Kidney glomerular epithelial cell (primary cell): ENCODE measurements at regions not wholly inside any gene's neighbourhood (a gene's known extent, or its start where the extent isn't known, plus 50 kb on each side); places are given as distances from the start of the nearest gene placed in this dataset.
"Not testable (repeated sequence)": the region's sequence is repeated elsewhere in the genome, so short reads cannot be mapped to it uniquely, and the experiment has no call there.

Source experiments
- DNase-seq: peaks from one replicate; lab custom pipeline; 2025; lab: John Stamatoyannopoulos, UW

DNA sequence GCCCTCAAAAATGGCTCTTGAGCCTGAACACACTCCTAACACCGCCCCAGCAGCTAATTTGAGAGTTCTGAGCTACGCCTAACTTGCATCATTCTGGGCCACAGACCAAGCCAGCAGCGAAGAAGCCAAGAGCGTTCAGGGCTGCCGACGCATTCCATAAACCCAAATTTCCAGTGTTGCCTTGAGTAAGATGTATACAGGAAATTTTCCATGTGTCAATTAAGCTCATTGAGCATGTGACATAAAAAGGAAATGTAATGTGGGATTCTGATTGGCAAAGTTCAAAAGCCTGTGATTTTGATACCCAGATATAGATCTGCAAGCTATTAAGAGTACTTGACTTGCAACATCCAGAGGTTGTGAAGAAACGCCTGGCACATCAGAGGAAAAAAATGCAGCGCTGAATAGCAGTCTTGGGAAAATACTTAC is 148.6 kb upstream of the NR2F2 start:
- no peak for DNase-seq

DNA sequence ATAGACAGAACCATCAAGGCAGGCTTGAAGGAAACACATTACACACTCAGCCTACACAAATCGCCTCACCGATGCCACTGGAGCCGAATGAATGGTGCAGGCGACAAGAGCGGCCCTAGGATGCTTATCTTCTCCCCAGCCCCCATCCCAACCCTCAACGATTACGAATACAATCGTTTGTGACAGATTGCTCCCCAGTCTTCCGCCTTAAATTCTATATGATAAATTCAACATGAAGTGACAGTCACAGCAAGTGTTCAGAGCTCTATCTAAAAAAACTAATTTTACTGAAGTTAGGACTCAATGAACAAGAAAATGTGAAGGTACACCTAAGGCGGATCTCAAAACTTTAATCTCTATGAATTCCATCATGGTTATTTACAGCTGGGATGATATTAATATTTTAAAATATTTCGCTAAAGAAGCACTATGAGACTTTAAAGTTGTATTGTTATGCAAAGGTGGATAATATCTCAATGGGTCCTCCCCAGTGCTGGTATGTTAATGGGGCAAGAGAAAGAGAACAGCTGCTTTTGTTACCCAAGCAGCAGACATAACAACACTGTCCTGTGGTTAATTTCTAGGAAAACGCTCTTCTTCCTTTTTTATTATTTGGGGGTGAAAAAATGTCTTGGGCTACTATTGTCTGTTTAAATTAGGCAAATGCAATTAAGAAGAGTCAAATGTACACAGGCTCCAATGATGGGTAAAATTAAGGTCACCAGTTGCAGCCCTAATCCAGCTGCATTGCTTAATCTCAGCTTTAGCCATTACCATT is 147.6 kb upstream of the NR2F2 start:
- DNase-seq, result no peak

DNA sequence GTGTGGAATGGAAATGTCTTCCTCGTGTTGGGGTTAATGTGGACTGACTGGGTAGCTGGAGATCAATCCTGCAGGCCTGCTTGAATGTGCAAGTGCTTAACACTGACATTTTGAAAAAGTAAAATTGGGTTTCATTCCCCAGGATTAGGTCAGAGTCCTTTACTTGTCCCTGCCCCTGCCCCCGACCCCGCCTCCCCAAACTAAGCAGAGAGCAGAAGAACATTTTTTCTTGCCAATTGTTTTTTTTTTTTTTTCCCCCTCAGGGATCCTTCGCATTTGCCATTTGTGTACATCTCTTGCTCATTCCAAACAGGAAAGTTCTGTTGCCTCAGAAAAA is 147.0 kb upstream of the NR2F2 start:
- no peak for DNase-seq

DNA sequence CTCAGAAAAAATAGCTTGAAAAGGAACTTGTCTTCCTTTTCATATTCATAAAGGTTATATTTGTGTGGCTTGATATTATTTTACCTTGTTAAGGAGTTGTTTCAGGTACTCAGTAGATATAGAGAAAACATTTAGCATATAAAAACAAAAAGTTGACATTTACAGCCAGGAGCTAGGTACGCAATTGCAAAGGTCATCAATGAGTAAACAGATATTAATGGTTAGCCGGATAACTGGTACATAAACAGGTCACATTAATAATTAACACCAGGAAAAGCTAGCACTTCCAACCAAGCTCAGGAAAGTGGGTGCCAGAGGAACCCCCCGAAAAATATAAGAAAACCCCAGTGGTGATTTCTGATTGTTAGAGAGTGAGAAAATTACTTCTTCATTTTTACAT is 146.6 kb upstream of the NR2F2 start:
- DNase-seq, result no peak

DNA sequence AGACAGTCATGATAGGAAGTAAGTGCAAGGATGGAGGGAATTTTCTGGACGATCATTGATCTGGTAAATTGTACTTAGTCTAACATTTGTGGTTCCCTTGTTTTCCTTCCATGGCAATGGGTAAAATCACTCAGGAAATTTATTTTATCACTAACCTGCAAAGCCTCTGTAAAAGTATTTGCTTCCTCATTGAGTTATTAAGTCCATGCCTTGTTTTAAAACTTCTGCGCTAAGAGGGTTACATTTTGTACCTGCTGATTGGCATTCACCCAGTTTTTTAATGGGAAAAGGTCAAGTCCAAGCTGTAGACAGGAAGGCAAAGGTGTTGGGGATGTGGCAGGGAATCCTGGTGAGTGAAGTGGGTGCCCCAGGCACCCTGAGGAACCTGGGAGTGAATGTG is 146.2 kb upstream of the NR2F2 start:
- DNase-seq, result no peak

DNA sequence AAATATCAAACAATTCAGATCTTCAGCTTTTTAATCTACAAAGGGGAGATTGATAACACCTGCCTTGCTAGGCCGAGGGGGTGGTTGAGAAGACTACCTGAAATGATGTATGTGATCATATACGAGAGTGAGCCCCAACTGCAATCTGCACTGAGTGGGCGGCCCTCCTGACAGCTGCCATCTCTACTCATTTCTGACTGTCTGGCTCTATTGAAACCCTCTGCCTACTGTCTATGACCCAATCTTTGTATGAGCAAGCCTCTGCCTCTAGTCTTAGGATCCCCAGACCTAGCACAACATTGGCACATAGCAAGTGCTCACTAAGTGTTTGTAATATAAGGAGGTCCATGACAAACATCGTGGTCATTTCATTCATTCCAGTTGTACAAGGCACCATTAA is 144.4 kb upstream of the NR2F2 start:
- no peak for DNase-seq

DNA sequence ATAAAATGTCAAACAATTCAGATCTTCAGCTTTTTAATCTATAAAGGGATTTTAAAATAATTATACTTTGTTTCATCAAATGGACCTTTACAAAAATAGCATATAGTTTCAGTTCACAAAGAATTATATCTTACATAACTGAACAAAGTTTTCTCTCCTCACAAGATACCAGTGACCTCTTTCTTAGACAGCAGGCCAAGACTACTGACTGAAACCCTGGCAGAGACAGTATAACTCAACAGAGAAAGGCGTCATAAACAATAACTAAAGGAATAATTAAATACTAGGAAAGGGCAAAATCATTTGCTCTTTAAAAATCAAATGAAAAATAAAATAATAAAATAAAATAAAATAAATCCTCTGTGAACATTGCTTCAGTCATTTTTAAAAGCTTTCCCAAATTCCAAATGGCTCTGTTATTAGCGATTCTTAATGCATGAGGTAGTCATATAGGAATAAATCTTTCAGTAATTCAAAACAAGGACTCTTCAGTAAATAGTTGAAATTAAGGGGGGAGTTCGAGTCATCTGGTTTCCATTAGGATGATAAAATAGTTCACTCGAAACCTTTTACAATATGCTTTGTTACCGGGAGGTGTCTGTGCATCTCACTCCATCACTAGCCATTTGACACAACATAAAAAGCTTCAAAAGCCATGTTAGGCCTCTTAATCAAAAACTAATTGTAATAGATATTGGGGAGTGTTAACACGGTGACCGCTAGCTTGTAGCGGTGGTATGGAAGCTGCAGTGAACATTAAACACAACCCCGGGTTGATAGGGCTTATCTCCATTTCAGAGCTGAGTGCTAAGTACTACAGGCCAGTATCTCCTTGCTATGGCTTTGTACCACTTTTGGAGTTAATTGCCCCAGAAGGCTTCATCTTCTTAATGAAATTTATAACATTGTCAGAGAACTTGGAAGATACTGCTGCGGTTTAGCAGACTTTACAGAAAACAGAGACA is 142.9 kb upstream of the NR2F2 start:
- no peak for DNase-seq

DNA sequence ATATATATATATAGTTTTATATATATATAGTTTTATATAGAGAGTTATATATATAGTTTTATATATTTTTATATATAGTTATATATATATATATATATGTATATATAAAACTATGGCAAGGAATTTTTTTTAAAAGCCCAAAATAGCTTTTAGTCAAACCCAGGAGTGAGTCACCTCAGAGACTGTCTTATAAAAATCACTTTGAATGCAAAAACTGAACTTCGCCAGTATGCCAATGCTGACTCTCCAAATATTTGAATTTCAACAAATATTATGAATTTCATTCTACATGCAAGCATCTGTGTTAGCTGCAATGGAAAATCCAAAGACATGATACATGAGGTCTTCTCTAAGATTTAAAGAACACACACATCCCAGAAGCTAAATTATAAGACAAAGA is 132.8 kb upstream of the NR2F2 start:
- no peak for DNase-seq

DNA sequence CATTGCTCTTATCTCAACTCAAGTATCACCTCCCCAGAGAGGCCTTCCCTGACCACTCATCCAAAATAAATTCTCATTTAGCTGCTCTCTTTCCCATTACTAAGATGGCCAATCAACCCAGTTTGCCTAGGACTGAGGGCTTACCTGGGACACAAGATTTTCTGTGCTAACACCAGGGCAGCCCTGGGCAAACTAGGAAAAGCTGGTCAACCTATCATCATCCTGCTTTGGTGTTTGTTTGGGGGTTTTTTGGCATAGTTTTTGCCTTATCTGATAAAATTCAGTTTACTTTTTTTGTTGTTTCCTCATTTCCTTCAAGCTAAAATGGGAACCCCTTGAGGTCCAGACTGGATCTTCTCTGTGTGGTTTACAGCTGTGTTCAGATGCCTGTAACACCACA is 131.4 kb upstream of the NR2F2 start:
- DNase-seq, result no peak

DNA sequence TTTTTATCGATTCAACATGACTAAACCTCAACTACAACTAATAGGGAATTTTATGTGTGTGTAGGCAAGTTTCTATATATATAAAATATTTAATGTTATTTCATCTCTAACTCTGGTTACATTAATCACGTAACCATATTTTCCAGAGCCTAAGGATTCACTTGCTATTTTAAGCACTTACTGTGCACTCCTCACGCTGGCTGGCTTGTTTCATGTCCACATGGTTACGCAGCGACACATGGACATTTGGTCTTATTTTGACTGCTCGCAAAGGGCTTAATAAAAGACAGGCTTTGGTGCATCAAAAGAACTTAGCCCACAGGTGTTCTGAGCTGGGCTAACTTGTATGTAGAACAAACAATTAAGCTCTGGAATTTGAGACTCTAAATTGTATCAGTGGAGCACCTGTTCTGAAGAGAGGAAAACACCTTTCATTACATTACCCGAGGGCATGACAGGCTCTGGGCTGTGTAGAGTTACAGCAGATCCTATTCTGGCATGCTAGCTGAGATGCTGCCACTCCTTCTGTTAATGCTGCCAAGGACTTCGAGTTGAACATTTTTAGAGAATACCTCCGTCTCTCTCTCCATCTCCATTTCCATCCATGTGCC is 130.0 kb upstream of the NR2F2 start:
- DNase-seq, result no peak

DNA sequence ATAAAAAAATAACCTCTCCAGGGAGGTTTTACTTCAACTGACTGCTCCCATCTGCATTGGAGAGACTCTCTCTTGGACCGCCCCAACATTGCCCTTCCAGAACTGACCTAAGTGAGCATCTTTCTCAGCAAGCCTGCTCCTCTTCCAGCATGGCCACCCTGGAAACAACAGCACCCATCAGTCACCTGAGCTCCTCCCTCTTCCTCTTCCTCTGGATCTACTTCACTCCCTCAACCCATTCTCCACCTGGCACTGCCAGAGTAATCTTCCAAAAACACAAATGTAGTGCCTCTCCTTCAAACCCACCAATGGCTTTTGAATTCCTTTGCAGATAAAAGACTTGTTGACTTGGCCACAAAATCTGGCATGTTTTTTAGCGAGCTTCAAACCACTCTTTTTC is 128.8 kb upstream of the NR2F2 start:
- no peak for DNase-seq

DNA sequence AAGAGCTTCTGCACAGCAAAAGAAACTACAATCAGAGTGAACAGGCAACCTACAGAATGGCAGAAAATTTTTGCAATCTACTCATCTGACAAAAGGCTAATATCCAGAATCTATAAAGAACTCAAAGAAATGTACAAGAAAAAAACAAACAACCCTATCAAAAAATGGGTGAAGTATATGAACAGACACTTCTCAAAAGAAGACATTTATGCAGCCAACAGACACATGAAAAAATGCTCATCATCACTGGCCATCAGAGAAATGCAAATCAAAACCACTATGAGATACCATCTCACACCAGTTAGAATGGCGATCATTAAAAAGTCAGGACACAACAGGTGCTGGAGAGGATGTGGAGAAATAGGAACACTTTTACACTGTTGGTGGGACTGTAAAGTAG is 124.9 kb upstream of the NR2F2 start:
- DNase-seq, result not testable (repeated sequence)

DNA sequence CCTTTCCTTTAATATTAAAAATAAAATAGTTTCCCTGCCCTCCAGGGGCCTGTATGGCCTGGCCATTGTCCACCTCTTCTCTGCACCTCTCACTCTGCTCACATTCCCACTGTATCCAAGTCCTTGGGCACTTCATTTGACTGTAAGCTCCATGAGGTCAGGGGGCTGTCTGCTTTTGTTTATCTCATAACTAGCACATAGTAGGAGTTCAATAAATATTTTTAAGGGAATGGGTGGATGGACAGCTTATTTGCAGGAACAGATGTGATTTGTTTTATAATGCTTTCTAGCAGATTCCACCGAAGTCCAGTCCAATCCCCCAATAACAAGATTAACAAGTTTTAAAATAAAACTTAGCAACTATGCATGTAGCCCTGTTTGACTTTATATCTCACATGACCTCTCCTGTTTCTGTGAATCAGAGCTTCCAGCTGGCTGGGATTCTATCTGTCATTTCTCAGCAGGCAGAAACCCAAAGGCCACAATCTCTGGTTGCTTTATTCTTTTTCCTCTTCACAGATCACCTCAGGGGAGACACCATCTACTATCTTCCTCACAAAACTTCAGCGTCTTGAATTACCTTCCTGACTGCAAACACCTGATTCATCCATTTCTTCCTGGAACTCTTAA is 123.0 kb upstream of the NR2F2 start:
- DNase-seq, result no peak

DNA sequence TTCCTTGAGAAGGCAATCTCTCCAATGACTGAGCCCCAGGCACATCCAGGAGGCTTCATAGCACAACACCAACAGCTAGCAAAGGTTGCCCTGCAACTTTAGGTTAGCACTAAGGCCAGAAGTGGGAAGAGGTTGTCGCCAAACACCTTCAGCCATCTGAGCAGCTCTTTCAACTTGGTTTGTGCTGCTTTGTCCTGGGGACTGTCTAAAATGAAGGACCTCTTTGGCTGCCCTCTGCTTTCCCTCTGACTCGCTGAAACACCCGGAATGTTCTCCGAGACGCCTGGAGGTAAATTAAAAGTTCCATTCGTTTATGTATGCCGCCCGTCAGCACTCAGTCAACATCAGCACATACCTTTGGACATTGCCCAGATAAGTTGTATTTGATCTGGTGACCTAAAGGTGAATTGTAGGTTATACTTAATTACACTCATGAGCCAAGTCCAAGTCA is 121.2 kb upstream of the NR2F2 start:
- DNase-seq, result no peak

DNA sequence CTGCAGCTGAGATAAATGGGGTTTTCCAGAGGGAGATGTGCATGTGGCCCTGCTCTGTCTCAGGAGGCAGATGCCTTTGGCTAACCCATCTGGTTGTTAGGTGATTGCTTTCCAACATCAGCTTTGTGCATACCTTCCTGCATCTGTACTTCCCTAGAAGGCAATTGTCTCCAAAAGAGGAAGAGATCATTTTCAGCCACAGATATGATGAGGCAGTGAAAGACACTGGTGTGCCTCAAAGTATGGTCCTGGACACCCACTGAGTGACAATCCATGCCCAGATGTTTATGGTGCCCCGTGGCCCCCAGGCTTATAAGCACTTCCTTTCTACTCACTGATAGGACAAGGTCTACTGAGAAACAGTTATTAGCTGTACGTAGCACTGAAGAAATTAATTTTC is 117.5 kb upstream of the NR2F2 start:
- DNase-seq, result no peak

DNA sequence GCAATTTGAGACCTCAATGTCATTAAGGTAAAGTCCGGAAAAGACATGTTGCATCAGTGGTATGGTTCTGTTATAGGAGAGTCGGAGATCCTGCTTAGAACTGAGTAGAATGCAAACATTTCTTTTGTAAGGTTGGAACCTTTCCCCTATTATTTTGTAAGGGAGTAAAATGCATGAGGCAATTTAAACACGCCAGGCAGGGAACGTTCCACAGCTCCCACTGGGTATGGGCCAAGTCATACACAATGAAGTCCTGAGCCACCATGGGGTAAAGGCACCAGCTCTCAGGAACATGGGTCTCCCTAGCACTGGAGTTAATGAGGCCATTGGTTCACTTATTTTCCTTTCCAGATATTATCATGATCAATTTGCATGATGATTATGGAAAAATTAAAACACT is 116.6 kb upstream of the NR2F2 start:
- DNase-seq, result no peak

DNA sequence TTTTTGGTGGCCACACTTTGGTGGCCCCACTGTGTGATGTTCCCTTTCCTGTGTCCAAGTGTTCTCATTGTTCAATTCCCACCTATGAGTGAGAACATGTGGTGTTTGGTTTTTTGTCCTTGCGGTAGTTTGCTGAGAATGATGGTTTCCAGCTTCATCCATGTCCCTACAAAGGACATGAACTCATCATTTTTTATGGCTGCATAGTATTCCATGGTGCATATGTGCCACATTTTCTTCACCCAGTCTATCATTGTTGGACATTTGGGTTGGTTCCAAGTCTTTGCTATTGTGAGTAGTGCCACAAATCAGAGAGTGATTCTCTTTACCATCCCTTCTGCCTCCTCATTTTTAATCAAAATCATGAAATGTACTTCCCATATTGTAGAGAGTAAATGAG is 114.0 kb upstream of the NR2F2 start:
- DNase-seq, result not testable (repeated sequence)

DNA sequence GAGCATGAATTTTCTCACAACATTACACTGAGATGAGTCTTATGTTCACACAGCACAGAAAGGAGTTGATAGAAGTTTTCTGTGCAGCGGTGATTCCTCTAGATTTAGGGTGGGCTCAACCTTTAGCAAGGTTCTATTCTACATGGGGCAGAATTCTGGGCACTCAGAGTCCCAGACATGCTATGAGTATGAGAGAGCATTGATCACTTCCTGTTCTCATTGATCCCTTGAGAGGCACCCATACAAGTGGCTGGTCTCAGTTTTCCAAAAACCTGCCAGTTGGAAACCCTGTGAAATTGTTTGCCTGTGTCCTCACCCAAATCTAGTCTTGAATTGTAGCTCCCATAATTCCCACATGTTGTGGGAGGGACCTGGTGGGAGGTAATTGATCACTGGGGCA is 112.5 kb upstream of the NR2F2 start:
- no peak for DNase-seq

DNA sequence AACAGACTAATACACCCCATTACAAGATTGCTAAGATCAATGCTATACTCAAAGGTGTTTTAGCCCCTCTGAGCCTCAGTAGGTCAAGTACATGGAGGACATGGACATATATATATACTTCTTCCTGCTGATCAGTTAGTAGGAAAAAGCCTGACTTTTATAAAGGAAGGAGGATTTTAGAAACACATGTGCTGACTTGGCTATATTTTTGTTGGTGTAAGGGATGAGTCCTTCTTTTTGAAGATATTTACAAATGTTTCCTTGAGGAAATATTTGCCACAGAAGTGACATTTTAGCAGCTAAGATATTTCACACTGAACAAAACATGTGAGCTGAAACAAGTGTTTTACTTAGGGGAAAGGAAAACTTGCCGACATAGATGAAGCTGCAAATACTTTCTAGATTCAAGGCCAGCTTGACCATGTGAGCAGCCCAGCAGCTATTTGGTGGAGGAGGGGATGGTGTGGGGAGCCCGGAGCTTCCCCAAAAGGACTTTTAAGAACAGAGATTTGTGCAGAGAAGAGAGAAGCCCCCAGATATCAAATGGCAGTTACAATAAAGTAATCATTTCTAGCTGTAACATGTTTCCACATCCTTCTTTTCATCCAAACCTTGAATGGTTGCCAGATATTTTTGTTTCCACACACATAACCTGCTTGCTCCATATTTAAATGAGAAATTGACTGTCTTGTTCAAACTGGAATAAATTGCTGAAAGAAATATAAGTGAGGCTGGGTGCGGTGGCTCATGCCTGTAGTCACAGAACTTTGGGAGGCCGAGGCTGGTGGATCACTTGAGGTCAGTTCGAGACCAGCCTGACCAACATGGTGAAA is 111.7 kb upstream of the NR2F2 start:
- DNase-seq, result no peak

DNA sequence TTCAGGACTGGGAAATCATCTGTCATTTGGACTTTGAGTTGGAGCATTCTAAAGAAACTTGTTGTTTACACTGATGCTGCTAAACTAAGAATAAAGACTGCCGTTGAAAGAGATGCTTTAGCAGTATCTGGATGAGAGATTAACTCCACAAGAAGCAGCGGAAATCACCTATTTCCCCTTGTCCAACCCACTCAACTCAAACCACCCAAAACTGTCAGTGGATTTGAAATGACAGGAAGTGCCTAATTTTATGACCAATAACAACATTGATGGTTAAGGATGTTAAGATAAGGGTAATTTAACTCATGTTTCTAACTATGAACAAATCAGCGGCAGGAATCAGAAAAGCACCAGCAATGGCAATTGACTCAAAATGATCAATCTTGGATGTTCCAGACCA is 110.8 kb upstream of the NR2F2 start:
- DNase-seq, result no peak

DNA sequence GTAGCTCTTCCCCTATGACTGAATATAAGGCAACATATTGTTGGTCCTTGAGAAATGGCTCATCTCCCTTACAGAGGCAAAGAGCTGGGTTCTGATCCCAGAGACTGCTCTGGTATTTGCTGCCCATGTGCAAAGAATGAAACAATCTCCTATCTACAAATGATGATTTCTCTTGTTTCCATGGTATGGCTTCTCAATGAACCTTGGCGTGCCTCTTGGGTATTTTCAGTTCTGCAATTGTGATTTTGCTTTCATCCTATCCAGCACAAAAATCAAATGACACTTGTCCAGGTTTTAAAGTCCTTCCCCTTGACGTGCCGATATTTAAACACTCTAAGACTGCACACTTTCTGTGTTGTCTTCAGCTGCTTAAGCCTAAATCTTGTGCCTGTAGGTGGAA is 109.8 kb upstream of the NR2F2 start:
- no peak for DNase-seq

DNA sequence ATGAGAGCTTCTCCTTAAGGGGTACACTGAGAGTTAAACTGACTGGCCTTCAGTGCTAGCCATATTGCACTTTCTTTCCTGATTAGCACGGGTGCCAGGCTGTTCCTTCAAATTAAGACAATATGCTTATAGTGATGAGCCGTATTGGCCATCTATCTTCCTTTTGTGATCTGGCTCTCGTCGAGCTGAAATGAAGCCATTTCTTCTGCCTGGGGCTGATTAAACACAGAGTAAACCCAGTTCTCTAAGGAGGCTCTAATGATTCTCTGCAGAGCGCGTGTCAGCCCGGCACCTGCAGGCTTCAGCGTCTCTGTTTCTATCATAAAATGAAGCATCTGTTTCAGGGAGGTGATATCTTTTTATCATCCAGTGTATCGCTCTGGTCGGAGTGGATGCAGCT is 107.5 kb upstream of the NR2F2 start:
- no peak for DNase-seq
